Adrenal gland (tissue), 9 donors: ENCODE measurements at regions not wholly inside any gene's neighbourhood (a gene's known extent, or its start where the extent isn't known, plus 50 kb on each side); places are given as distances from the start of the nearest gene placed in this dataset.

ENCODE experiments used
- DNase-seq, 7 donors: peaks; one replicate each; pipeline ENCODE4 v3.0.0-alpha.2; 2019 to 2020
- H3K27ac ChIP-seq, 5 donors: fragments of 200-600 bp; sonication (generic) in 4 of 5; 1 replicate in 3 of 5; 2 replicates in 2 of 5; pipeline versions ENCODE4 v1.5.1 to v1.8.0; 2016 to 2020; ENCODE audit warnings: mild to moderate bottlenecking in 1 of 5
- H3K27me3 ChIP-seq: fragments of 200-600 bp; 2 replicates; pipeline ENCODE4 v1.8.0; 2021
- H3K36me3 ChIP-seq, 2 donors: fragments of 200-600 bp; replicated peaks in 1 of 2; 1 replicate in 1 of 2; 2 replicates in 1 of 2; pipeline versions ENCODE4 v1.5.1 to v1.8.0; 2018 to 2022
- H3K4me1 ChIP-seq, 2 donors: fragments of 200-600 bp; replicated peaks in 1 of 2; 1 replicate in 1 of 2; 2 replicates in 1 of 2; pipeline versions ENCODE4 v1.5.1 to v1.8.0; 2018 to 2021
- H3K4me3 ChIP-seq, 4 donors: fragments of 200-600 bp; sonication (generic) in 3 of 4; one replicate each; pipeline ENCODE4 v1.5.1; 2016 to 2018
- H3K9me3 ChIP-seq, 3 donors: fragments of 200-600 bp; sonication (generic) in 1 of 3; replicated peaks in 1 of 3; 1 replicate in 2 of 3; 2 replicates in 1 of 3; pipeline versions ENCODE4 v1.5.1 to v1.8.0; 2016 to 2021
- POLR2A ChIP-seq, 2 donors: fragments of 450-650 bp; IDR thresholded peaks; one replicate each; pipeline ENCODE4 v1.6.1; 2017; ENCODE audit warnings: antibody characterized with exemption in 2 of 2, mild to moderate bottlenecking in 2 of 2, moderate library complexity in 1 of 2
- WGBS, 4 donors: extraction: QIAGEN DNeasy Blood & Tissue Kit in 2 of 4; methylation state at CpG; one replicate each; pipeline versions ENCODE4 v1.1.5 to v1.1.7; 2013 to 2017; 5-methylcytosine and 5-hydroxymethylcytosine counted together
- intact Hi-C, 2 donors: fragments of 100-400 bp; cut with DNase I; formaldehyde crosslinking; loops; one replicate each; pipeline versions ENCODE4 v1.14.1 to v1.15.0; 2022 to 2023
- TF ChIP-seq, protein P1 (sequence below), 6 experiments: fragments of 450-650 bp in 4 of 6; fragments of 200-600 bp in 2 of 6; sonication (generic) in 1 of 6; IDR thresholded peaks; 1 replicate in 5 of 6; 2 replicates in 1 of 6; pipeline versions ENCODE4 v1.5.1 to v1.8.0; 2016 to 2021; ENCODE audit warnings: antibody characterized with exemption in 6 of 6, mild to moderate bottlenecking in 2 of 6, moderate library complexity in 1 of 6
- donor health status: healthy with polysubstance abuse.
- donor health status: Bipolar disorder and iron deficiency.
- donor health status: DM: yes; HTN: yes; CAD: no.
- donor health status: DM: no; HTN: no; CAD: no.
- donor health status: DM: no; HTN: no; CAD: no.

DNA sequence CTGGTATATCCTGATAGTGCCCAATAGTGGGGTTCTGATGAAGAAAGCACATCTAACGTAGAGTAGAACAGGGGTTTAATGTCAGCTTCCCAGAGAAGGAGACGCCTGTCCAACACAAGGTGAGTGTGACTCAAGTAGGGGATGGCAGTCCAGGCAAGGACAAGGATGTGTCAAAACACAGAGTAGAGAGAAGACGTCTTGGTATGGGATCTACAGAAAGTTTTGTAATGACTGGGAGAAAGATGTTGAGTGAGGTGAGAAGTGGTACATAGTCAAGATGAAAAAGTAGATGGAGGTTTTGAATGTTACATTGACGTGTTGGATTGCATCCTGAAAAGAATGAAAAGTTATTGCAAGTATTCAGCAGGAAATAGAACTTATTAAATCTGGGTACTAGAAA, 124.4 kb downstream of the TMA16 start:
- WGBS, 4 donors = 70 to 77% (median 71%) methylated on average over 4 of the region's 4 CpGs
- intact Hi-C loops = no loop called here
- TF ChIP-seq, protein P1, sequence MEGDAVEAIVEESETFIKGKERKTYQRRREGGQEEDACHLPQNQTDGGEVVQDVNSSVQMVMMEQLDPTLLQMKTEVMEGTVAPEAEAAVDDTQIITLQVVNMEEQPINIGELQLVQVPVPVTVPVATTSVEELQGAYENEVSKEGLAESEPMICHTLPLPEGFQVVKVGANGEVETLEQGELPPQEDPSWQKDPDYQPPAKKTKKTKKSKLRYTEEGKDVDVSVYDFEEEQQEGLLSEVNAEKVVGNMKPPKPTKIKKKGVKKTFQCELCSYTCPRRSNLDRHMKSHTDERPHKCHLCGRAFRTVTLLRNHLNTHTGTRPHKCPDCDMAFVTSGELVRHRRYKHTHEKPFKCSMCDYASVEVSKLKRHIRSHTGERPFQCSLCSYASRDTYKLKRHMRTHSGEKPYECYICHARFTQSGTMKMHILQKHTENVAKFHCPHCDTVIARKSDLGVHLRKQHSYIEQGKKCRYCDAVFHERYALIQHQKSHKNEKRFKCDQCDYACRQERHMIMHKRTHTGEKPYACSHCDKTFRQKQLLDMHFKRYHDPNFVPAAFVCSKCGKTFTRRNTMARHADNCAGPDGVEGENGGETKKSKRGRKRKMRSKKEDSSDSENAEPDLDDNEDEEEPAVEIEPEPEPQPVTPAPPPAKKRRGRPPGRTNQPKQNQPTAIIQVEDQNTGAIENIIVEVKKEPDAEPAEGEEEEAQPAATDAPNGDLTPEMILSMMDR (IDR thresholded peaks at IDR 0.05) = no peak
- no peak for TF ChIP-seq POLR2A (IDR thresholded peaks at IDR 0.05)

DNA sequence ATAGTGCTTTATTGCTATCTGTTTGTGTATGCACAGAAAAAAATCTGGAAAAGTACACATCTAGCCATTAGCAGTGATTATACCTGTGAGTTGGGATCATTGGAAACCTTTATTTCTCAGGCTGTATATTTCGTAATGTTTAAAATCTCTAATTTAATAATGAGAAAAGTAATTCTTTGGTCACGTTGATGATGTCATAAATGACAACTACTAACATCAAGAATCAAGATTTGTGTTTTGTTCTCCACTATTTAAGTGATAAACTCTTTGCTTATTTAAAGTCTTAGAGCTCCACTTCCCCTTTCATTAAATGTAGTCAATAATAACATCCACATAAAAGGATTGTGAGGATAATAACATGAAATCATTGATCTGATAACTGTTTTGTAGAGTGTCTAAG, 126.2 kb downstream of the TMA16 start:
- no peaks in the 10 kb centered on the region for H3K4me1 ChIP-seq
- H3K9me3 ChIP-seq = no peaks in the 10 kb centered on the region
- H3K27ac ChIP-seq = no peak overlapping the region
- TF ChIP-seq, protein P1 (IDR thresholded peaks at IDR 0.05) = no peak
- TF ChIP-seq POLR2A (IDR thresholded peaks at IDR 0.05) = no peak
- no peaks in the 10 kb centered on the region for H3K27me3 ChIP-seq
- H3K36me3 ChIP-seq = no peaks in the 10 kb centered on the region
- DNase-seq = no peak
- WGBS, 4 donors = 57 to 82% (median 70%) methylated on average over 2 of the region's 2 CpGs
- no peak overlapping the region for H3K4me3 ChIP-seq
- intact Hi-C loops = no loop called here

More for the DNA sequence above, 124.4 kb downstream of the TMA16 start:
- Histone ChIP-seq H3K36me3 (no peaks in the 10 kb centered on the region), H3K27me3 (no peaks in the 10 kb centered on the region), H3K4me1 (no peaks in the 10 kb centered on the region), H3K4me3 (no peak overlapping the region), H3K27ac (no peak overlapping the region), H3K9me3 (no peaks in the 10 kb centered on the region)
- no peak for DNase-seq

DNA sequence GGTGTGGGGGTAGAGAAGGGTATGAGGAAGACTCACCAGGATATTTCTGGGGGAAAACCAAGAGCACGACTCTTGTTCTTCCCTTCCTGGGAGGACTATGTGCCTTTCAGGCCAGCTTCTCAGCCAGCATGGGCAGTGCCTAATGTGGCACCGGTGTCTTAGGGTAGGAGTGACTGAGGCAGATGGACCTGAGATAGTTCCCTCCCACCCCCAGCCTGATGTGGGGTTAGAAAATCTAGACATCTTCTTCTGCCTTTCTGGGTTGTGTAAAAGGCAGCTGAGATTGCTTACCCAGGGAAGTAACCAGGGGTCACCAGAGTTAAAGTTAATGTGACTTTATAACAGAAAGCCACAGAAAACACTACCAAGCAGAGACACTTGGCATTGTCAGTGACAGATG, 127.3 kb downstream of the TMA16 start:
- WGBS, 4 donors = 64 to 81% (median 69%) methylated on average over 2 of the region's 2 CpGs
- Histone ChIP-seq H3K4me3 (no peak overlapping the region), H3K27me3 (no peaks in the 10 kb centered on the region), H3K9me3 (no peaks in the 10 kb centered on the region), H3K27ac (peak overlapping the region in 2 of 5 donors; percentile 35 to 60), H3K36me3 (no peaks in the 10 kb centered on the region), H3K4me1 (no peaks in the 10 kb centered on the region)
- intact Hi-C loops = no loop called here
- no peak for DNase-seq
- TF ChIP-seq, protein P1 (IDR thresholded peaks at IDR 0.05) = no peak
- TF ChIP-seq POLR2A (IDR thresholded peaks at IDR 0.05) = no peak

DNA sequence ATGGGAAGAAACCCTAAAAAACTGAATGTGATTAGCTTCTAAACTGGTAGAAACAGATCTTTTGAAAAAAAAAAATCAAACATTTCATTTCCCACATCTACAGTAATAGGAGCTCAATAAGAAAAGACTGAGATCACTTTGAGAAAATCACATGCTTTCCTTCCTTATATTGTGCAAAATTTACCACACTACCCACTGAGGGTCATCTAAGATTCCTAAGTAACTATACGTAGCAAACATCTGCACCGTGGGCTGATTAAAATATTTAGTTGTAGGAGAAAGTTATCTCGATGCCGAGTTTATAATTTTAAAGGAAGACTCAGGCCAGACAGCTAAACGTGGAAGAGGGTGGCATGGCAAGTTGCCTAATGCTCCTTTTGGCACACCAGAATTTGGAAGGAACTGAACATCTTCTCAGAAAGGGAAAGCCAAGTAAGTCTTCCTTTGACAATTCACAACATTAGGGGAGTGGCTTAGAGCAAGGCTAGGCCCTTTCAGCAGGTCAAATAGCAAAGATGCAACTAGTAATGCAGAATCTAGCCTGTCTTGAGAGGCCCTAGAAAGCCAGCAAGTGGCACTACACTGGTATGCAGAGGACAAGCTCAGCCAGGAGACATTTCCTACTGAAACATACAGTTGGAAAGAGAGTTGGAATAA, 128.0 kb downstream of the TMA16 start:
- intact Hi-C loops = no loop called here
- TF ChIP-seq, protein P1 (IDR thresholded peaks at IDR 0.05) = no peak
- no peak for TF ChIP-seq POLR2A (IDR thresholded peaks at IDR 0.05)
- WGBS, 4 donors = 66 to 76% (median 73%) methylated on average over 5 of the region's 5 CpGs
- Histone ChIP-seq H3K36me3 (no peaks in the 10 kb centered on the region), H3K4me3 (no peak overlapping the region), H3K4me1 (no peaks in the 10 kb centered on the region), H3K9me3 (no peaks in the 10 kb centered on the region), H3K27me3 (no peaks in the 10 kb centered on the region), H3K27ac (peak overlapping the region in 2 of 5 donors; percentile 35 to 60)
- no peak for DNase-seq
